ENCODE measurements at regions not wholly inside any gene's neighbourhood (a gene's known extent, or its start where the extent isn't known, plus 50 kb on each side); places are given as distances from the start of the nearest gene placed in this dataset.
"Not testable (repeated sequence)": the region's sequence is repeated elsewhere in the genome, so short reads cannot be mapped to it uniquely, and the experiment has no call there.

GRCh38 chr1:203559523-203559922 lies 65.6 kb downstream of the OPTC start:
- DNase-seq = peak; percentile 84

GRCh38 chr1:203561761-203562160 lies 64.9 kb upstream of the ATP2B4 start:
- DNase-seq = not testable (repeated sequence)

GRCh38 chr1:203563291-203563690 lies 63.3 kb upstream of the ATP2B4 start:
- peak; percentile 81 for DNase-seq

GRCh38 chr1:203564024-203564423 lies 62.6 kb upstream of the ATP2B4 start:
- peak; percentile 86 for DNase-seq

- DNase-seq = no peak
These were observed 61.6 kb upstream of the ATP2B4 start for GRCh38 chr1:203565049-203565448.

GRCh38 chr1:203565981-203566380 lies 60.7 kb upstream of the ATP2B4 start:
- DNase-seq = no peak

- not testable (repeated sequence) for DNase-seq
These were observed 59.7 kb upstream of the ATP2B4 start for GRCh38 chr1:203566966-203567365.

- DNase-seq = no peak
These were observed 59.0 kb upstream of the ATP2B4 start for GRCh38 chr1:203567596-203567995.

- peak; percentile 66 for DNase-seq
These were observed 56.9 kb upstream of the ATP2B4 start for GRCh38 chr1:203569490-203570318.

- DNase-seq = peak; percentile 44
These were observed 55.8 kb upstream of the ATP2B4 start for GRCh38 chr1:203570805-203571204.

- no peak for DNase-seq
These were observed 55.0 kb upstream of the ATP2B4 start for GRCh38 chr1:203571661-203572060.

- peak; percentile 85 for DNase-seq
These were observed 54.5 kb upstream of the ATP2B4 start for GRCh38 chr1:203572134-203572625.

GRCh38 chr1:203573730-203574129 lies 52.9 kb upstream of the ATP2B4 start:
- DNase-seq = no peak
